H1 (cell line): ENCODE measurements at regions not wholly inside any gene's neighbourhood (a gene's known extent, or its start where the extent isn't known, plus 50 kb on each side); places are given as distances from the start of the nearest gene placed in this dataset.

Experiments
- CTCF ChIA-PET: fragments of 300-600 bp; sonication (Branson Sonifier 250); formaldehyde crosslinking; loops from one replicate; lab custom pipeline; 2021; ENCODE audit not compliant: partially characterized antibody; lab: Charles Lee
- POLR2A ChIA-PET: fragments of 300-600 bp; sonication (Branson Sonifier 250); formaldehyde crosslinking; loops from one replicate; lab custom pipeline; 2021; ENCODE audit warnings: inconsistent platforms; ENCODE audit not compliant: partially characterized antibody; lab: Charles Lee
- DNase-seq, 2 experiments: peaks; one replicate each; pipeline versions ENCODE4 v3.0.0 to v3.0.0-alpha.2; 2010 to 2022; ENCODE audit warnings: low spot score in 2 of 2, low read depth in 1 of 2, mixed read lengths in 1 of 2
- FAIRE-seq: peaks from 2 replicates; lab custom pipeline; 2011; peaks lifted over from hg19 to GRCh38; lab: Jason Lieb, UNC
- H2AFZ ChIP-seq: 2 replicates; pipeline ENCODE4 v1.8.1; 2012; ENCODE audit warnings: low read length, inconsistent platforms
- H2AK5ac ChIP-seq: 2 replicates; pipeline ENCODE4 v1.6.1; 2013; ENCODE audit warnings: low read depth, low read length
- H2BK120ac ChIP-seq: replicated peaks from 2 replicates; pipeline ENCODE3; 2013; ENCODE audit warnings: low read depth, low read length, inconsistent platforms
- H2BK12ac ChIP-seq: 2 replicates; pipeline ENCODE4 v1.6.1; 2013; ENCODE audit warnings: low read depth, low read length
- H2BK15ac ChIP-seq: 2 replicates; pipeline ENCODE4 v1.6.1; 2013; ENCODE audit warnings: low read length
- H2BK20ac ChIP-seq: 2 replicates; pipeline ENCODE4 v1.6.1; 2013; ENCODE audit warnings: low read length
- H2BK5ac ChIP-seq: 2 replicates; pipeline ENCODE4 v1.6.1; 2013; ENCODE audit warnings: low read depth, low read length
- H3K14ac ChIP-seq: 2 replicates; pipeline ENCODE4 v1.6.1; 2013; ENCODE audit warnings: inconsistent platforms; ENCODE audit not compliant: insufficient read length
- H3K18ac ChIP-seq: 2 replicates; pipeline ENCODE4 v1.6.1; 2013; ENCODE audit warnings: low read length; ENCODE audit errors: extremely low read depth
- H3K23ac ChIP-seq: 2 replicates; pipeline ENCODE4 v1.6.1; 2013; ENCODE audit warnings: inconsistent platforms; ENCODE audit not compliant: insufficient read length
- H3K23me2 ChIP-seq: 2 replicates; pipeline ENCODE4 v1.6.1; 2013; ENCODE audit warnings: low read depth, low read length
- H3K27ac ChIP-seq: 2 replicates; pipeline ENCODE4 v1.6.1; 2011; ENCODE audit warnings: low read depth, low read length, inconsistent platforms
- H3K27me3 ChIP-seq, 4 experiments: replicated peaks in 1 of 4; 1 replicate in 1 of 4; 2 replicates in 3 of 4; pipeline versions ENCODE4 v1.6.1 to v1.8.1; 2011 to 2013; ENCODE audit warnings: low read length in 3 of 4, mild to moderate bottlenecking in 3 of 4, inconsistent platforms in 2 of 4, mixed read lengths in 2 of 4, moderate library complexity in 1 of 4; ENCODE audit not compliant: control insufficient read depth in 3 of 4, insufficient read depth in 3 of 4; ENCODE audit errors: extremely low read depth in 1 of 4
- H3K36me3 ChIP-seq, 4 experiments: 2 replicates each; pipeline versions ENCODE4 v1.6.1 to v1.8.1; 2011 to 2013; ENCODE audit warnings: mild to moderate bottlenecking in 4 of 4, low read length in 3 of 4, moderate library complexity in 2 of 4, control low read depth in 1 of 4, inconsistent platforms in 1 of 4; ENCODE audit not compliant: insufficient read depth in 4 of 4, control insufficient read depth in 2 of 4
- H3K4ac ChIP-seq: replicated peaks from 2 replicates; pipeline ENCODE3; 2013; ENCODE audit warnings: low read length, low read depth, mixed read lengths, inconsistent platforms; ENCODE audit not compliant: insufficient read length
- H3K4me1 ChIP-seq, 4 experiments: replicated peaks in 1 of 4; 1 replicate in 1 of 4; 2 replicates in 3 of 4; pipeline versions ENCODE4 v1.6.1 to v1.8.1; 2011 to 2013; ENCODE audit warnings: low read length in 3 of 4, inconsistent platforms in 2 of 4, mixed read lengths in 1 of 4; ENCODE audit not compliant: insufficient read depth in 4 of 4, control insufficient read depth in 3 of 4
- H3K4me2 ChIP-seq, 2 experiments: 2 replicates each; pipeline versions ENCODE4 v1.6.1 to v1.8.1; 2011 to 2013; ENCODE audit warnings: low read depth in 2 of 2, low read length in 2 of 2, control low read depth in 1 of 2, inconsistent platforms in 1 of 2, mild to moderate bottlenecking in 1 of 2; ENCODE audit not compliant: insufficient read depth in 1 of 2
- H3K4me3 ChIP-seq, 4 experiments: fragments of 200-600, 300-600 bp in 1 of 4; sonication (generic), shearing (Covaris generic), sonication (Bioruptor Twin) in 1 of 4; 2 replicates each; pipeline versions ENCODE4 v1.5.1 to v1.8.1; 2011 to 2016; ENCODE audit warnings: low read length in 4 of 4, low read depth in 3 of 4, control low read depth in 2 of 4, inconsistent platforms in 2 of 4, mild to moderate bottlenecking in 2 of 4, mixed read lengths in 1 of 4, moderate library complexity in 1 of 4; ENCODE audit not compliant: insufficient read depth in 2 of 4; ENCODE audit errors: extremely low read depth in 1 of 4
- H3K56ac ChIP-seq: replicated peaks from 2 replicates; pipeline ENCODE3; 2013; ENCODE audit warnings: low read depth, mild to moderate bottlenecking, mixed read lengths, low read length, inconsistent platforms; ENCODE audit not compliant: insufficient read length
- H3K79me1 ChIP-seq: 2 replicates; pipeline ENCODE4 v1.6.1; 2013; ENCODE audit warnings: low read depth, low read length, control low read depth
- H3K79me2 ChIP-seq, 2 experiments: 2 replicates each; pipeline versions ENCODE4 v1.6.1 to v1.8.1; 2012 to 2013; ENCODE audit warnings: low read length in 2 of 2, mild to moderate bottlenecking in 2 of 2, inconsistent platforms in 1 of 2; ENCODE audit not compliant: insufficient read depth in 2 of 2, control insufficient read depth in 1 of 2
- H3K9ac ChIP-seq, 4 experiments: replicated peaks in 1 of 4; 1 replicate in 1 of 4; 2 replicates in 3 of 4; pipeline versions ENCODE4 v1.6.1 to v1.8.1; 2011 to 2013; ENCODE audit warnings: low read depth in 3 of 4, low read length in 3 of 4, control low read depth in 2 of 4, mild to moderate bottlenecking in 2 of 4, moderate library complexity in 2 of 4, inconsistent platforms in 1 of 4; ENCODE audit errors: extremely low read depth in 1 of 4
- H3K9me3 ChIP-seq, 2 experiments: 2 replicates each; pipeline versions ENCODE4 v1.6.1 to v1.8.1; 2012 to 2013; ENCODE audit warnings: mild to moderate bottlenecking in 2 of 2, moderate library complexity in 2 of 2, control low read depth in 1 of 2, inconsistent platforms in 1 of 2, low read depth in 1 of 2, low read length in 1 of 2, mixed read lengths in 1 of 2; ENCODE audit not compliant: insufficient read depth in 2 of 2
- H4K20me1 ChIP-seq, 2 experiments: replicated peaks in 1 of 2; 2 replicates each; pipeline versions ENCODE3 to v1.8.1; 2011 to 2013; ENCODE audit warnings: inconsistent platforms in 2 of 2, low read length in 2 of 2, mild to moderate bottlenecking in 1 of 2; ENCODE audit not compliant: insufficient read depth in 2 of 2, control insufficient read depth in 1 of 2
- H4K5ac ChIP-seq: 2 replicates; pipeline ENCODE4 v1.6.1; 2013; ENCODE audit warnings: low read length, low read depth, mixed read lengths, inconsistent platforms; ENCODE audit not compliant: insufficient read length
- H4K8ac ChIP-seq: 2 replicates; pipeline ENCODE4 v1.8.0; 2013; ENCODE audit warnings: mild to moderate bottlenecking, moderate library complexity, low read length, inconsistent platforms; ENCODE audit not compliant: insufficient read depth; ENCODE audit errors: extremely low read depth
- H4K91ac ChIP-seq: replicated peaks from 2 replicates; pipeline ENCODE3; 2013; ENCODE audit warnings: low read length, mixed read lengths, inconsistent platforms; ENCODE audit not compliant: insufficient read length
- ATF2 ChIP-seq: IDR thresholded peaks from 2 replicates; pipeline ENCODE4 v1.6.1; 2012; ENCODE audit warnings: low read length, inconsistent platforms
- BCL11A ChIP-seq, 2 experiments: IDR thresholded peaks; one replicate each; pipeline ENCODE4 v1.6.1; 2011; ENCODE audit warnings: low read depth in 2 of 2, low read length in 2 of 2, mild to moderate bottlenecking in 2 of 2
- CBX8 ChIP-seq: fragments of 300-800, 300-1000 bp; sonication (generic); IDR thresholded peaks from 2 replicates; pipeline ENCODE4 v1.7.1; 2016; ENCODE audit warnings: low read depth, low read length, borderline replicate concordance
- CREB1 ChIP-seq: IDR thresholded peaks from 2 replicates; pipeline ENCODE4 v1.6.1; 2012; ENCODE audit warnings: inconsistent platforms
- KDM5A ChIP-seq: fragments of 200-600 bp; IDR thresholded peaks from 2 replicates; pipeline ENCODE4 v1.7.1; 2012; ENCODE audit warnings: mild to moderate bottlenecking, low read length, inconsistent platforms, mixed read lengths
- POLR2AphosphoS5 ChIP-seq: IDR thresholded peaks from 2 replicates; pipeline ENCODE4 v1.6.1; 2011; ENCODE audit warnings: low read depth, low read length
- TEAD4 ChIP-seq: IDR thresholded peaks from 2 replicates; pipeline ENCODE4 v1.6.1; 2012; ENCODE audit warnings: low read depth, low read length, inconsistent platforms, mixed read lengths
- WGBS, 2 experiments: shearing (Covaris generic) in 1 of 2; methylation state at CpG; one replicate each; pipeline versions ENCODE4 v1.1.6 to v1.1.7; 2013 to 2015; ENCODE audit warnings: low lambda C conversion rate in 2 of 2, mixed read lengths in 2 of 2, inconsistent platforms in 1 of 2, low coverage in 1 of 2, missing lambda C conversion rate in 1 of 2; ENCODE audit not compliant: insufficient replicate concordance in 2 of 2, insufficient coverage in 1 of 2, insufficient read length in 1 of 2; ENCODE audit errors: extremely low coverage in 1 of 2, missing lambda C conversion rate in 1 of 2; 5-methylcytosine and 5-hydroxymethylcytosine counted together

GRCh38 chr2:150873396-150873772 lies 385.9 kb upstream of the RND3 start:
- Histone ChIP-seq H2BK120ac (peak overlapping the region; percentile 2), H4K8ac (no peak overlapping the region), H3K27me3 (no peaks in the 10 kb centered on the region), H3K23me2 (no peaks in the 10 kb centered on the region), H3K79me2 (no peaks in the 10 kb centered on the region), H2BK15ac (peak overlapping the region; percentile 67; the same call in 1 of the 2 replicates), H3K4me1 (peaks cover 7 to 34% (median 25%) of the 10 kb centered on the region in 4 experiments; a peak in 6 of 7 replicates), H3K27ac (no peak overlapping the region), H2BK12ac (peak overlapping the region; percentile 72), H3K36me3 (no peaks in the 10 kb centered on the region; a peak in 1 of 8 replicates), H3K4me3 (no peak overlapping the region), H3K79me1 (no peaks in the 10 kb centered on the region), H3K56ac (no peak overlapping the region), H2BK5ac (peak overlapping the region; percentile 94; the same call in 1 of the 2 replicates), H4K5ac (no peak overlapping the region), H3K9ac (no peak overlapping the region), H2AK5ac (peak overlapping the region; percentile 14; the same call in 1 of the 2 replicates), H4K91ac (peak overlapping the region; percentile 50), H3K23ac (no peak overlapping the region), H4K20me1 (no peaks in the 10 kb centered on the region), H3K9me3 (peaks cover 2 to 7% of the 10 kb centered on the region in 2 experiments; a peak in 2 of 4 replicates), H3K18ac (peak overlapping the region; percentile 72), H2BK20ac (peak overlapping the region; percentile 83; the same call in 1 of the 2 replicates), H3K14ac (no peak overlapping the region), H3K4ac (no peak overlapping the region), H2AFZ (no peak overlapping the region), H3K4me2 (peak overlapping the region; percentile 37 to 55; a peak in 2 of 4 replicates)
- WGBS, 2 experiments = 67% methylated on average over 4 of the region's 4 CpGs; no CpG with 5 or more reads in 1 of the 2 experiments
- TF ChIP-seq CBX8 = no peak
- TF ChIP-seq ATF2 = no peak
- TF ChIP-seq CREB1 = no peak
- TF ChIP-seq KDM5A = no peak
- TF ChIP-seq BCL11A (IDR thresholded peaks at IDR 0.05; ENCODE audit: low read depth in 2 of 2, low read length in 2 of 2) = no peak
- TF ChIP-seq POLR2AphosphoS5 = no peak
- no peak for TF ChIP-seq TEAD4
- FAIRE-seq (no peak), DNase-seq (no peak)
- ChIA-PET POLR2A (no interaction called here), CTCF (interaction anchor here (1.4 kb wide), 1 partner anchor 8 kb away, joined by 4 read pairs; no protein-coding TSS in a partner anchor)
